ENCODE measurements at regions not wholly inside any gene's neighbourhood (a gene's known extent, or its start where the extent isn't known, plus 50 kb on each side); places are given as distances from the start of the nearest gene placed in this dataset.
"Not testable (repeated sequence)": the region's sequence is repeated elsewhere in the genome, so short reads cannot be mapped to it uniquely, and the experiment has no call there.

DNA sequence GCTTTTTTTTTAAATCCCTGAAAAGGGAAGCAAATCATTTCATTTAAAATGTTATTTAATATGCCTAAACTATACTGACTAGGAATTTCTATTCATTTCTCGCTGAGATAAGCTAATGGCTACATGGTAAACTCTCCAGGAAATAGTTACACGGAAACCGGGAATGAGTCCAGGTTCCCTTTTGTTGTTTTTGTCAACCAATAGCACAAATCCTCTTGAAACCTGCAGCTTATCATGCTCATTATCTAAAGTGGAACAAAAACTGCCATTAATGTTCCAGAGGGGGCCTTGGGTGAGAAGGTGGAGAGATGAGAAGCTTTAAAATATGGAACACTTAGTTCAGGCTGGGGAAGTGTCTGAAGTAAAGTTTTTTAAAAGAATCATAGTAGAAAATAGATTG is 113.5 kb upstream of the ALCAM start:
- H3K36me3 Mint-ChIP-seq = no peaks in the 10 kb centered on the region
- H3K9me3 Mint-ChIP-seq = peaks cover 0 to 10% of the 10 kb centered on the region in 2 donors
- DNase-seq (ENCODE audit: low spot score in 2 of 2) = no peak
- no peak overlapping the region for H3K27ac Mint-ChIP-seq
- ATAC-seq = no peak

DNA sequence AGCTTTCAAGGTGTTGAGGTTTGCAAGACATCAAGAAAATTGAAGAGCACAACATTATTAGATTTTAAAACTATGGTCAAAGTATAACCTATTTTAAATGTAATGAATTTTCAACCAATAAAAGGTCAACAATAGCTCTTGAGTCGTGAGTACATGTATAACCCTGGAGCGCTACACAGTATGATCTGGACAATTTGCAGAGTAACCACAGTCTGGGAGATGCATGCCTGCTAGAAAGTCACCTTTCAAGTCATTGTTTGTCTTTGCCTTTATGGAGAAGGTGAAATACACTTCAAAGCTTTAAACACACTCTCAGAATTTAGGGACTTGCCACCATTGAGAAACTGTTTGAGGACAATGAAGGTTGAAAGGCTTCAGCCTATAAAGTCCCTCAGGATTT is 112.6 kb upstream of the ALCAM start:
- ATAC-seq (no peak), DNase-seq (ENCODE audit: low spot score in 2 of 2) (no peak)
- H3K27ac Mint-ChIP-seq = no peak overlapping the region
- H3K9me3 Mint-ChIP-seq = peaks cover 0 to 10% of the 10 kb centered on the region in 2 donors
- no peaks in the 10 kb centered on the region for H3K36me3 Mint-ChIP-seq

DNA sequence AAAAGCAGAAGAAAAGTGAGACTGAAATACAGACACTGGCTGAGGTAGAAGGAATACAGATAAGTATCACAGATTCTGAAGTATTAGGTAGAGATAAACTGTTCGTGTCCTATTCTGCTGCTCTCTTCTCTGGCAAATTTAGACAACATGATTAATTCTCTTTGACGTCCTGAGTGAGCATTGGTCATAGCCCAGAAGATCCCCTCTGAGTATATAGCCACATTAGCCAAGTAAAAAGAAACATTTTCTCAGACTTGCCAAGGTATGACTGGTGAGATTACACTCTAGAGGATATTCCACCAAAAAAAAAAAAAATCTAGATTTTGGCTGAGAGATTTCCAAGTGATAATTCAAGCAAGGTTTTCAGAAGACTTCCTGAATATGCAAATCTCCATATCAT is 111.4 kb upstream of the ALCAM start:
- DNase-seq (ENCODE audit: low spot score in 2 of 2) (no peak), ATAC-seq (no peak)
- Mint-ChIP-seq H3K9me3 (peaks cover 0 to 2% of the 10 kb centered on the region in 2 donors), H3K36me3 (no peaks in the 10 kb centered on the region), H3K27ac (no peak overlapping the region)

DNA sequence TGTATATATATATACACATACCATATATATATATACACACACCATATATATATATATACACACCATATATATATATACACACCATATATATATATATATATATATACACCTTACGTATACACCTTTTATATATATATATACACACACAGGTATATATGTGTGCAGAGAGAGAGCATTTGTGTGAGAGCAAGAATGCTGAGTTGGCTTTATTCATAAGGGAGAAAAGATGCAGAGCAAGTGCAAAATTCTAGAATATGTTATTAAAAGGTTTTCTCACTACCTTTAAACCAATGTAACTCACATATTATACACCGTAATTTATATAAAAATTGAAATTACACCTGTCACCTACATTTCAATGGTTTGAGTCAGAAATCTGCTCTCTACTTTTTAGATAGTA is 107.2 kb upstream of the ALCAM start:
- Mint-ChIP-seq H3K9me3 (no peaks in the 10 kb centered on the region), H3K36me3 (no peaks in the 10 kb centered on the region), H3K27ac (no peak overlapping the region)
- no peak for DNase-seq (ENCODE audit: low spot score in 2 of 2)
- no peak for ATAC-seq

DNA sequence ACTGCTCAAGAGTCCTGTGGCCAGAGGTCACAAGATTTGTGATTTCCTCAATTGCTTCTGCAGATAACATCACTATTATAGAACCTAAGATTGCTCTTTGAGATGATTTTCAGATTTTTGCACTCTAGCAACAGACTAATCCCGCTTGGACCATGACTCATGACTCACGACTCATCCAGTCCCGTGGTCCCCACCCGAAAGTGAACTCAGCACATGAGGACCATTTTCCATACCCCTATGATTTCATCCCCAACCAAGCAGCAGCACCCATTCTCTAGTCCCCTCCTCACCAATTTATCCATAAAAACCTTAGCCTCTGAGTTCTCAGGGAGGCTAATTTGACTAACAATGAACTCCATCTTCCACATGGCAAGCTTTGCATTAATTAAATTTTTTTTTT is 106.3 kb upstream of the ALCAM start:
- Mint-ChIP-seq H3K27ac (no peak overlapping the region), H3K9me3 (no peaks in the 10 kb centered on the region), H3K36me3 (no peaks in the 10 kb centered on the region)
- DNase-seq (ENCODE audit: low spot score in 2 of 2) = no peak
- no peak for ATAC-seq

DNA sequence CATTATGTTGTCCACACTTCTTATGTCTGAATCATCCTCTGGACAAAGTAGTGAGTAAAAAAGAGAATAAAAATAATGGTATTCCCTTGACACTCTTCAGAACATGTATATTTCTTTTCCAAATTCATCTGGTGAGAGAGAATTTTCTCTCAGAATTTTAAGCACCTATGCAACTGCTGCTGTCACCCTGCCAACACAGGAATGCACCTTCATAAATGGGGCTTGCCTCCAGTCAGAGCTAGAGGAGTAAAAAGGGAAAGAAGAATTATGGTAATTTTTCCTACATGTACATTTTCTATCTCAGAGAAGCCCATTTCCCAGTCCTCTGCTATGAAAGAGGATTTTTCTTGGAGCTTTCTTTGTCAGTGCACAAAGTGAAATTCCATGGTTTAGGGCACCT is 92.2 kb upstream of the ALCAM start:
- Mint-ChIP-seq H3K9me3 (no peaks in the 10 kb centered on the region), H3K27ac (no peak overlapping the region), H3K36me3 (no peaks in the 10 kb centered on the region)
- DNase-seq (ENCODE audit: low spot score in 2 of 2) (no peak), ATAC-seq (no peak)

DNA sequence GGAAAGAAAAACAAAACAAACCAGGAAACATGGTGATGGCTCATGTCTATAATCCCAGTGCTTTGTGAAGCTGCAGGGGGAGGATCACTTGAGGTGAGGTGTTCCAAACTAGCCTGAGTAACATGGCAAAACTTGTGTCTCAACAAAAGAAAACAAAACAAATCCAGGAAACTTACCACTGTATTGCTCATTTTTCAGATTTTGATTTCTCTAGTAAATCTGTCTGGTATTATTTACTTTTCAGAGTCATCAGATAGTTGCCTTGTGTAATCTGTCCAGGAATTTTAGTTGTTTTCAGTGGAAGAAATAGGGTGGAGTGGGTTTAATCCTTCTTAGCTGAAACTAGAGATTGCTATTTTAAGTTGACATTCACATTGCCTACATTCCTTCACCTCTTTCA is 91.8 kb upstream of the ALCAM start:
- ATAC-seq = no peak
- H3K36me3 Mint-ChIP-seq = no peaks in the 10 kb centered on the region
- H3K9me3 Mint-ChIP-seq = no peaks in the 10 kb centered on the region
- no peak for DNase-seq (ENCODE audit: low spot score in 2 of 2)
- H3K27ac Mint-ChIP-seq = no peak overlapping the region

DNA sequence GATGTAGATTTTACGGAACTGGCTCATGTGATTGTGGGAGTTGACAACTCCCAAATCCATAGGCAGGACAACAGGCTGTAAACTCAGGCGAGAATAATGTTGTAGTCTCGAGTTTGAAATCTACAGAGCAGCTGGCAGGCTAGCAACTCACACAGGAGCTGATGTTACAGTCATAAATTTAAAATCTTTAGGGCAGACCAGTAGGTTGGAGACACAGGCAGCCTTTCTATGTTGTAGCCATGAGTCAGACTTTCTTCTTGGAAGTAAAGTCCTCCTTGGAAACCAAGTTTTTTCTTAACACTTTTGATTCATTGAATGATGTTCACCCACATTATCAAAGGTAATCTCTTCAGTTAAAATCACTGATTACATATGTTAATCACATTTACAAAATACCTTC is 89.1 kb upstream of the ALCAM start:
- Mint-ChIP-seq H3K9me3 (no peaks in the 10 kb centered on the region), H3K36me3 (no peaks in the 10 kb centered on the region), H3K27ac (no peak overlapping the region)
- DNase-seq (ENCODE audit: low spot score in 2 of 2) = no peak
- ATAC-seq = no peak

DNA sequence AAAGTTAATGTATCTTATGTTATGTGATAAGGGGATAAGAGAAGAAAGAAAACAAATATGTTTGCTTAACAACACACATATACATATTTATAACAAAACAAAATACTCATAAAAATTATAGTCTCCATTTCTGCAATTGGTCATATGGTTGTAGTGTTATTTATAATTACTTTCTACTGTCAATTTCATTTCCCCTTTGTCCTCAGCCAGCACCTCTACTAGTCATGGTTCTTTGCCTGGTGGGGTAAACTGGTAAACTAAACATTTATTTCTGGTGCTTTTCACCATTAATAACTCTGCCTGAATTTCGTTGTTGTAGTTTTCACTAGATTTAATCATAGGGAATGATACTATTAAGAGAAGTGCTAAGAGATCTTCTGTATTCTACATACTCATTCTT is 88.0 kb upstream of the ALCAM start:
- DNase-seq (ENCODE audit: low spot score in 2 of 2) (no peak), ATAC-seq (no peak)
- Mint-ChIP-seq H3K36me3 (no peaks in the 10 kb centered on the region), H3K9me3 (no peaks in the 10 kb centered on the region), H3K27ac (no peak overlapping the region)

DNA sequence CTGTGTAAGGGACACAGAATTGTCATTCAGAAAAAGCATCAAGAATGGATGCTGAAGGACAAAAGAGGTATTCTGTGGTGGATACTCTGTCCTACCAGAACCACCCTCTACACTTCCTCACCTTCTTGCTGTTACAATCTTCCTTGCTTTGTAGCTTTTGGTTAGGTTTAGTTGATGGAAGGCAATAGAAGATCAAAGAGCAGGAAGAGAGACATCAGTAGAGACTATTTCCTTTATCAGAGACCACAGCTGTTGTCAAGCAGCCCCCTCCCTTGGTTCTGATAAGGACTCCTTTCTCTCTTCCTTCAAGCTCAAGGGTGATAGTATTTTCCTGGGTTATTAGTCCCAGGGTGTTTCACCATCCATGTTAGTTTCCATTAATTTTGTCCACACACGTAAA is 84.7 kb upstream of the ALCAM start:
- no peak for ATAC-seq
- no peaks in the 10 kb centered on the region for H3K36me3 Mint-ChIP-seq

DNA sequence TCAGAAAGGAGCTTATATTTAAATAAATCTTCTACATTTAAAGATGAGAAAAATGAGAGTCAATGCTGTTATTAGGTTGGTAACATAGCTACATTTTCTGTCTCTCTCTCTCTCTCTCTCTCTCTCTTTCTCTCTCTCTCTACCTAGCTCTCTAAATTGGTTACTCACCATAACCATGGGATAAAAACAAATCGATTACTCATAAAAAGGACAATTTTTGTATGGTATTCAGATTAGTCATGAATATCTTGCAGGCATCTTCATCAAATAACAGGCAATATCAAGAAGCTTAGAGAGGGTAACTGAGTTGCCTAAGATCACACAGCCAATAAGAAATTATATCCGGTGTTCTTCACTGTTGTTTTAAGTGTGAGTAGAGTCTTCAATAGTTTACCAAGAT is 81.8 kb upstream of the ALCAM start:
- ATAC-seq = no peak
- Mint-ChIP-seq H3K36me3 (no peaks in the 10 kb centered on the region), H3K9me3 (peaks cover 0 to under 1% of the 10 kb centered on the region in 2 donors), H3K27ac (no peak overlapping the region)
- no peak for DNase-seq (ENCODE audit: low spot score in 2 of 2)

More for the DNA sequence above, 84.7 kb upstream of the ALCAM start:
- Mint-ChIP-seq H3K9me3 (no peaks in the 10 kb centered on the region), H3K27ac (no peak overlapping the region)
- no peak for DNase-seq (ENCODE audit: low spot score in 2 of 2)

DNA sequence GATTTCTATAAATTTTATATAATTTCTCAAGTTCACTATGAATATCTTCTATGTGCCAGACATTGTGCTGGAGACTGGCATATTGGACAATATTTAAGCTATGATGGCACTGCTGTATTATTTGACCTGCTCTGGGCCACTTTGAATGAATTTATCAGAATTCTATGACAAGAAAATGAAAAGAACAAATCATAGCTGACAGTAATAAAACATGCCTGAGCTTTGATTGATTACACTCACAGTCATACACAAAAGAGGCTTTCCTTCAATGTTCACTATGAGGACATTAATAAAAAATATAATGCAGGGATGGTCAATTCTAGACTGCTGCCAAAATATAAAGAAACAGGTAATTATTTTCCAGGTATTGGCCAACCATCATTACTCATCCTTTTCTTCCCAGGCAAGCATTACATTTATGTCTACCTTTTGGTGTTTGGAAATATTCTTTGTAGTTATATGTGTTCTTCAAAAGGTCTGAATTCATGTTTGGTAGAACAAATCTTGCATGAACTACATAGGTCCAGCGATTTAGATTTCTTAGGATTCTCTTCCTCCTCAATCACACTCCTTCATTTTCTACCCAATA is 81.0 kb upstream of the ALCAM start:
- DNase-seq (ENCODE audit: low spot score in 2 of 2) (no peak), ATAC-seq (no peak)
- Mint-ChIP-seq H3K9me3 (peaks cover 0 to 3% of the 10 kb centered on the region in 2 donors), H3K36me3 (no peaks in the 10 kb centered on the region), H3K27ac (no peak overlapping the region)

DNA sequence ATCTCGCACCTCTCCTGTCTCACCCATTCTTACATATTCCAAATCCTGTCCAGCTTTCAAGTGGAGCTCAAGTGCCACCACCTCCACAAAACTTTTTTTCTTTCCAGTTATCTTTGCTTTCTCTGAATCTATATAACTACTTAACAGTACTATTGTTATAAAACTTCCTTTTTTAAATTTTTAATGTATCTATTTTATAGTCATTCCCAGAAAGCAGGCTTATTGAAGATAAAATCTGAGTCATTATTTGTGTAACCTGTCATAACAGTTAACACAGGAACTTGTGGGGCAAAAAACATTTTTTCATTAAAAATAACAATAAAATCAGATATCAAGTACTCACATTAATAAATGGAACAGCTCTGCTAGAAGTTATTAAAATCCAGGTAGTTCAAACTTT is 73.3 kb upstream of the ALCAM start:
- no peak for DNase-seq (ENCODE audit: low spot score in 2 of 2)
- no peak for ATAC-seq
- Mint-ChIP-seq H3K27ac (no peak overlapping the region), H3K9me3 (peaks cover 7 to 10% of the 10 kb centered on the region in 2 donors), H3K36me3 (peaks cover 0 to 8% of the 10 kb centered on the region in 2 donors)

DNA sequence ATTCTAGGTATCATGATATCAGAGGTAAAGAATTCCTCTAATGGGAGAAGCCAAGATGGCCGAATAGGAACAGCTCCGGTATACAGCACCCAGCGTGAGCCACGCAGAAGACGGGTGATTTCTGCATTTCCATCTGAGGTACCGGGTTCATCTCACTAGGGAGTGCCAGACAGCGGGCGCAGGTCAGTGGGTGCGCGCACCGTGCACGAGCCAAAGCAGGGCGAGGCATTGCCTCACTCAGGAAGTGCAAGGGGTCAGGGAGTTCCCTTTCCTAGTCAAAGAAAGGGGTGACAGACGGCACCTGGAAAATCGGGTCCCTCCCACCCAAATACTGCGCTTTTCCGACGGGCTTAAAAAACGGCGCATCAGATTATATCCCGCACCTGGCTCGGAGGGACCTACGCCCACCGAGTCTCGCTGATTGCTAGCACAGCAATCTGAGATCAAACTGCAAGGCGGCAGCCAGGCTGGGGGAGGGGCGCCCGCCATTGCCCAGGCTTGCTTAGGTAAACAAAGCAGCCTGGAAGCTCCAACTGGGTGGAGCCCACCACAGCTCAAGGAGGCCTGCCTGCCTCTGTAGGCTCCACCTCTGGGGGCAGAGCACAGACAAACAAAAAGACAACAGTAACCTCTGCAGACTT is 70.4 kb upstream of the ALCAM start:
- H3K9me3 Mint-ChIP-seq = peaks cover 7 to 10% of the 10 kb centered on the region in 2 donors
- ATAC-seq, H3K36me3 Mint-ChIP-seq: not testable (repeated sequence)

DNA sequence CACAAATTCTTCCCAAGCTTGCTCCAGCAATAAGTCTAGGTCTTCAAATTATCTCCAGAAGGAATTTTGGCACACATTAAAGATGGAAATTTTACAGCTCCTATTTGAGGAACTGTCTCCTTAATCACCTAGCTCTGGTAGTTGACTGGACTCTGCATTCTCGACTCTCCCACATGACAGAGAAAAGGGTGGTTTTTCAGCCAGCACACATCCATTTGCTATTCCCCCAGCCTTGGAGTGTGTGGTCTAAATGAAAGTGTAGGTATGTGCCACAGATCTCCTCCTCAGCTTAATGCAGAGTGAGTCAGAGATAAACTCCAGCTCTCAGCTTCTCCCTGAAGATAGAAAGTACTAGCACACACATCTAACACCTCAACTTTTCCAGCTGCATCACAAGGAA is 62.2 kb upstream of the ALCAM start:
- no peak for DNase-seq (ENCODE audit: low spot score in 2 of 2)
- no peak for ATAC-seq
- Mint-ChIP-seq H3K9me3 (peaks cover 18 to 21% of the 10 kb centered on the region in 2 donors), H3K27ac (no peak overlapping the region), H3K36me3 (peaks cover 0 to 9% of the 10 kb centered on the region in 2 donors)

More for the DNA sequence above, 70.4 kb upstream of the ALCAM start:
- DNase-seq (ENCODE audit: low spot score in 2 of 2); H3K27ac Mint-ChIP-seq: not testable (repeated sequence)

DNA sequence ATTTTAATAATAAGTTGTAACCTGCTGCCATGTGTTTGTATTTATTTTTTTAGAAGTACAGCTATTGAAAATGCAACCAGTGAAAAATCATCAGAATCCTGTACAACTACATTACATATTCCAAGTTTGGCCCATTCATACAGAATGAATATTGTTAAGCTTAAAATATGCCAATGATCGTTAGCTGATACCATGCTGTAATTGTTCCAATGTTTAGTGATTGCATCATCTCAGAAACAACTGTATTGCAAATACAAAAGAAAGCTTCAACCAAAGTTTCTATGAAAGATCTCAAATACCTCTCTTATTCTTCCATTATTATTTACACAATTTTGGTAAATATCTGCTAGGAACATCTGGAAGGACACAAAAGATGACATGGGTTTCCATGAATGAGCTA is 51.6 kb upstream of the ALCAM start:
- H3K9me3 Mint-ChIP-seq = no peaks in the 10 kb centered on the region
- H3K36me3 Mint-ChIP-seq = no peaks in the 10 kb centered on the region
- no peak overlapping the region for H3K27ac Mint-ChIP-seq
- DNase-seq (ENCODE audit: low spot score in 2 of 2) (no peak), ATAC-seq (no peak)

DNA sequence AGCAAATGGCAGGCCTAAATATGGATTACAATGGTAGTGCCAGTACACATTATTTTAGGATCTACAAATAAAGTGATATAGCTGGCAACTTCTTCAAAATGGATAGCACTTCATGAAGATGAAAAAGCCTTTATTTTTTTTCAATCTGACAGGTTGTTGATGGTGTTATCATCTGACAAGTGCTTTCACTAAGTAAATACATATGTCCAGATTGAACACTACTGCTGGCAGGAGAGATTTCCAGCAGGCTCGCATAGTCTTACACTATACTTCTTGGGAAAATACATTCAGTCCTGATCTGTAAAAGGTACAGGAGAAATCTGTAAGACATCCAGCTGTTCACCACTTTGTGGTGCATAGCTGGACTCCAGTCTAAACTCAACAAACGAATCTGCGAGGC is 50.9 kb upstream of the ALCAM start:
- no peak for DNase-seq (ENCODE audit: low spot score in 2 of 2)
- Mint-ChIP-seq H3K27ac (no peak overlapping the region), H3K36me3 (no peaks in the 10 kb centered on the region), H3K9me3 (no peaks in the 10 kb centered on the region)
- no peak for ATAC-seq

DNA sequence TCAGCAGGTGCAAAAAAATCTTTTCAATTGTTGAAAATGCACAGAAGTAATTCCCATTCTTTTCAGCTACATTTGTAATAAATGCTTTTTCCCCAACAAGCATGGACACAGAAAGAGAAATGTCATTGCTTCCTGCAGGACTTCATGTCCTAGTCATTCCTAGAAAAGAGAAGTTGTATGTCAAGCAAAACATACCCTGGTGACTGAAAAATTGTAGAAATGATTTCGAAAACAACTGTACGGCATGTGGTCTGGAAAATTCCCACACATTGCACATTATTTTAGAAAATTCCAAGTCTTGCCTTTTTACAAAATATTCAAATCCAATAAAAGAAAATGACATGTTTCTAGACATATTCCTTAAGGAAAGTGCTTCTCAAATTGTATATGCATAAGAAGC is 50.4 kb upstream of the ALCAM start:
- DNase-seq (ENCODE audit: low spot score in 2 of 2) (no peak), ATAC-seq (no peak)
- Mint-ChIP-seq H3K27ac (no peak overlapping the region), H3K36me3 (no peaks in the 10 kb centered on the region), H3K9me3 (no peaks in the 10 kb centered on the region)

Data from activated naive CD4-positive, alpha-beta T cell treated with anti-CD3 and anti-CD28 coated beads, Interleukin-2, amount 50 U/mL, for 72 hours (primary cell).